ENCODE measurements at regions not wholly inside any gene's neighbourhood (a gene's known extent, or its start where the extent isn't known, plus 50 kb on each side); places are given as distances from the start of the nearest gene placed in this dataset.

- TF ChIP-seq CTCF (IDR thresholded peaks at IDR 0.05) (no peak), GABPB1 (CRISPR knock-in tag; IDR thresholded peaks at IDR 0.05) (no peak), KAT7 (CRISPR knock-in tag; IDR thresholded peaks at IDR 0.05; ENCODE audit: borderline replicate concordance) (no peak), ZNF232 (CRISPR knock-in tag; IDR thresholded peaks at IDR 0.05) (no peak), SP1 (CRISPR knock-in tag; conservative IDR thresholded peaks at IDR 0.05) (no peak), ZNF416 (CRISPR knock-in tag; IDR thresholded peaks at IDR 0.05) (no peak), CREB1 (CRISPR knock-in tag; IDR thresholded peaks at IDR 0.05) (no peak), ATF3 (CRISPR knock-in tag; conservative IDR thresholded peaks at IDR 0.05) (no peak), ZBTB21 (CRISPR knock-in tag; IDR thresholded peaks at IDR 0.05; ENCODE audit: borderline replicate concordance) (no peak), FOXP1 (CRISPR knock-in tag; IDR thresholded peaks at IDR 0.05; ENCODE audit: borderline replicate concordance) (no peak)
- TF ChIP-seq, protein P1, sequence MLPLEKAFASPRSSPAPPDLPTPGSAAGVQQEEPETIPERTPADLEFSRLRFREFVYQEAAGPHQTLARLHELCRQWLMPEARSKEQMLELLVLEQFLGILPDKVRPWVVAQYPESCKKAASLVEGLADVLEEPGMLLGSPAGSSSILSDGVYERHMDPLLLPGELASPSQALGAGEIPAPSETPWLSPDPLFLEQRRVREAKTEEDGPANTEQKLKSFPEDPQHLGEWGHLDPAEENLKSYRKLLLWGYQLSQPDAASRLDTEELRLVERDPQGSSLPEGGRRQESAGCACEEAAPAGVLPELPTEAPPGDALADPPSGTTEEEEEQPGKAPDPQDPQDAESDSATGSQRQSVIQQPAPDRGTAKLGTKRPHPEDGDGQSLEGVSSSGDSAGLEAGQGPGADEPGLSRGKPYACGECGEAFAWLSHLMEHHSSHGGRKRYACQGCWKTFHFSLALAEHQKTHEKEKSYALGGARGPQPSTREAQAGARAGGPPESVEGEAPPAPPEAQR (CRISPR knock-in tag; IDR thresholded peaks at IDR 0.05), result no peak
- TF ChIP-seq, protein P2, sequence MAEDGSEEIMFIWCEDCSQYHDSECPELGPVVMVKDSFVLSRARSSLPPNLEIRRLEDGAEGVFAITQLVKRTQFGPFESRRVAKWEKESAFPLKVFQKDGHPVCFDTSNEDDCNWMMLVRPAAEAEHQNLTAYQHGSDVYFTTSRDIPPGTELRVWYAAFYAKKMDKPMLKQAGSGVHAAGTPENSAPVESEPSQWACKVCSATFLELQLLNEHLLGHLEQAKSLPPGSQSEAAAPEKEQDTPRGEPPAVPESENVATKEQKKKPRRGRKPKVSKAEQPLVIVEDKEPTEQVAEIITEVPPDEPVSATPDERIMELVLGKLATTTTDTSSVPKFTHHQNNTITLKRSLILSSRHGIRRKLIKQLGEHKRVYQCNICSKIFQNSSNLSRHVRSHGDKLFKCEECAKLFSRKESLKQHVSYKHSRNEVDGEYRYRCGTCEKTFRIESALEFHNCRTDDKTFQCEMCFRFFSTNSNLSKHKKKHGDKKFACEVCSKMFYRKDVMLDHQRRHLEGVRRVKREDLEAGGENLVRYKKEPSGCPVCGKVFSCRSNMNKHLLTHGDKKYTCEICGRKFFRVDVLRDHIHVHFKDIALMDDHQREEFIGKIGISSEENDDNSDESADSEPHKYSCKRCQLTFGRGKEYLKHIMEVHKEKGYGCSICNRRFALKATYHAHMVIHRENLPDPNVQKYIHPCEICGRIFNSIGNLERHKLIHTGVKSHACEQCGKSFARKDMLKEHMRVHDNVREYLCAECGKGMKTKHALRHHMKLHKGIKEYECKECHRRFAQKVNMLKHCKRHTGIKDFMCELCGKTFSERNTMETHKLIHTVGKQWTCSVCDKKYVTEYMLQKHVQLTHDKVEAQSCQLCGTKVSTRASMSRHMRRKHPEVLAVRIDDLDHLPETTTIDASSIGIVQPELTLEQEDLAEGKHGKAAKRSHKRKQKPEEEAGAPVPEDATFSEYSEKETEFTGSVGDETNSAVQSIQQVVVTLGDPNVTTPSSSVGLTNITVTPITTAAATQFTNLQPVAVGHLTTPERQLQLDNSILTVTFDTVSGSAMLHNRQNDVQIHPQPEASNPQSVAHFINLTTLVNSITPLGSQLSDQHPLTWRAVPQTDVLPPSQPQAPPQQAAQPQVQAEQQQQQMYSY (CRISPR knock-in tag; IDR thresholded peaks at IDR 0.05), result no peak
- TF ChIP-seq, protein P3, sequence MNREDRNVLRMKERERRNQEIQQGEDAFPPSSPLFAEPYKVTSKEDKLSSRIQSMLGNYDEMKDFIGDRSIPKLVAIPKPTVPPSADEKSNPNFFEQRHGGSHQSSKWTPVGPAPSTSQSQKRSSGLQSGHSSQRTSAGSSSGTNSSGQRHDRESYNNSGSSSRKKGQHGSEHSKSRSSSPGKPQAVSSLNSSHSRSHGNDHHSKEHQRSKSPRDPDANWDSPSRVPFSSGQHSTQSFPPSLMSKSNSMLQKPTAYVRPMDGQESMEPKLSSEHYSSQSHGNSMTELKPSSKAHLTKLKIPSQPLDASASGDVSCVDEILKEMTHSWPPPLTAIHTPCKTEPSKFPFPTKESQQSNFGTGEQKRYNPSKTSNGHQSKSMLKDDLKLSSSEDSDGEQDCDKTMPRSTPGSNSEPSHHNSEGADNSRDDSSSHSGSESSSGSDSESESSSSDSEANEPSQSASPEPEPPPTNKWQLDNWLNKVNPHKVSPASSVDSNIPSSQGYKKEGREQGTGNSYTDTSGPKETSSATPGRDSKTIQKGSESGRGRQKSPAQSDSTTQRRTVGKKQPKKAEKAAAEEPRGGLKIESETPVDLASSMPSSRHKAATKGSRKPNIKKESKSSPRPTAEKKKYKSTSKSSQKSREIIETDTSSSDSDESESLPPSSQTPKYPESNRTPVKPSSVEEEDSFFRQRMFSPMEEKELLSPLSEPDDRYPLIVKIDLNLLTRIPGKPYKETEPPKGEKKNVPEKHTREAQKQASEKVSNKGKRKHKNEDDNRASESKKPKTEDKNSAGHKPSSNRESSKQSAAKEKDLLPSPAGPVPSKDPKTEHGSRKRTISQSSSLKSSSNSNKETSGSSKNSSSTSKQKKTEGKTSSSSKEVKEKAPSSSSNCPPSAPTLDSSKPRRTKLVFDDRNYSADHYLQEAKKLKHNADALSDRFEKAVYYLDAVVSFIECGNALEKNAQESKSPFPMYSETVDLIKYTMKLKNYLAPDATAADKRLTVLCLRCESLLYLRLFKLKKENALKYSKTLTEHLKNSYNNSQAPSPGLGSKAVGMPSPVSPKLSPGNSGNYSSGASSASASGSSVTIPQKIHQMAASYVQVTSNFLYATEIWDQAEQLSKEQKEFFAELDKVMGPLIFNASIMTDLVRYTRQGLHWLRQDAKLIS (CRISPR knock-in tag; IDR thresholded peaks at IDR 0.05; ENCODE audit: borderline replicate concordance), result no peak
These were observed 375.1 kb downstream of the CHSY3 start for GRCh38 chr5:130279386-130279785.
